H1 (cell line): ENCODE measurements at regions not wholly inside any gene's neighbourhood (a gene's known extent, or its start where the extent isn't known, plus 50 kb on each side); places are given as distances from the start of the nearest gene placed in this dataset.

ENCODE experiments used
- EGR1 ChIP-seq: IDR thresholded peaks from 2 replicates; pipeline ENCODE4 v1.6.1; 2011; ENCODE audit warnings: low read depth, low read length, borderline replicate concordance
- NRF1 ChIP-seq: IDR thresholded peaks from 2 replicates; pipeline ENCODE4 v1.6.1; 2011; ENCODE audit warnings: mild to moderate bottlenecking, low read depth, low read length, improper control_type of control experiment
- POU5F1 ChIP-seq: IDR thresholded peaks from 2 replicates; pipeline ENCODE4 v1.6.1; 2011; ENCODE audit warnings: low read depth, mild to moderate bottlenecking, low read length, moderate library complexity
- RBBP5 ChIP-seq: IDR thresholded peaks from 2 replicates; pipeline ENCODE4 v1.7.1; 2012; ENCODE audit warnings: low read depth, mild to moderate bottlenecking, inconsistent platforms, low read length, moderate library complexity, borderline replicate concordance
- SRF ChIP-seq: IDR thresholded peaks from 2 replicates; pipeline ENCODE4 v1.6.1; 2011; ENCODE audit warnings: mild to moderate bottlenecking, low read depth, low read length, moderate library complexity
- SUZ12 ChIP-seq: fragments of 200-600 bp; sonication (generic); IDR thresholded peaks from 2 replicates; pipeline ENCODE4 v1.6.1; 2012; ENCODE audit warnings: mild to moderate bottlenecking, inconsistent platforms, low read length, moderate library complexity, mixed read lengths
- YY1 ChIP-seq: IDR thresholded peaks from 2 replicates; pipeline ENCODE4 v1.6.1; 2011; ENCODE audit warnings: low read depth, mild to moderate bottlenecking, low read length
- TF ChIP-seq, protein P1 (sequence below): IDR thresholded peaks from 2 replicates; pipeline ENCODE4 v1.6.1; 2012; ENCODE audit warnings: low read length, inconsistent platforms
- TF ChIP-seq, protein P2 (sequence below): IDR thresholded peaks from 2 replicates; pipeline ENCODE4 v1.6.1; 2011; ENCODE audit warnings: low read depth, mild to moderate bottlenecking, low read length; ENCODE audit not compliant: insufficient read depth

DNA sequence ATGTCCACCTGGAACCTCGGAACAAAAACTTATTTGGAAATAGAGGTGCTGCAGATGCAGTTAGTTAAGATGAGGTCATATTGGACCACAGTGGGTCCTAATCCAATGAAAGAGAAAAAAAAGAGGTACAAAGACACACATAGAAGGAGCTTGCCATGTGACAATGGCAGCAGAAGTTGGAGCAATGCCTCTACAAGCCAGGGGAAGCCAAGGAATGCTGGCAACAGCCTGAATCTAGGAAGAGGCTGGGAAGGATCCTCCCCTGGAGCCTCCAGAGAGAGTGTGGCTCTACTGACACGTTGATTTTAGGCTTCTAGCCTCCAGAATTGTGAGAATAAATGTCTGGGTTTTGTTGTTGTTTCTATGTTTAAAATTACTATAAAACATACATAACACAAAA is 521.8 kb upstream of the CCDC196 start (continued):
- TF ChIP-seq YY1: no peak
- TF ChIP-seq EGR1: no peak
- TF ChIP-seq RBBP5: no peak
- no peak for TF ChIP-seq SUZ12
- no peak for TF ChIP-seq NRF1
- no peak for TF ChIP-seq POU5F1
- TF ChIP-seq, protein P1, sequence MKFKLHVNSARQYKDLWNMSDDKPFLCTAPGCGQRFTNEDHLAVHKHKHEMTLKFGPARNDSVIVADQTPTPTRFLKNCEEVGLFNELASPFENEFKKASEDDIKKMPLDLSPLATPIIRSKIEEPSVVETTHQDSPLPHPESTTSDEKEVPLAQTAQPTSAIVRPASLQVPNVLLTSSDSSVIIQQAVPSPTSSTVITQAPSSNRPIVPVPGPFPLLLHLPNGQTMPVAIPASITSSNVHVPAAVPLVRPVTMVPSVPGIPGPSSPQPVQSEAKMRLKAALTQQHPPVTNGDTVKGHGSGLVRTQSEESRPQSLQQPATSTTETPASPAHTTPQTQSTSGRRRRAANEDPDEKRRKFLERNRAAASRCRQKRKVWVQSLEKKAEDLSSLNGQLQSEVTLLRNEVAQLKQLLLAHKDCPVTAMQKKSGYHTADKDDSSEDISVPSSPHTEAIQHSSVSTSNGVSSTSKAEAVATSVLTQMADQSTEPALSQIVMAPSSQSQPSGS: no peak
- no peak for TF ChIP-seq SRF
- TF ChIP-seq, protein P2, sequence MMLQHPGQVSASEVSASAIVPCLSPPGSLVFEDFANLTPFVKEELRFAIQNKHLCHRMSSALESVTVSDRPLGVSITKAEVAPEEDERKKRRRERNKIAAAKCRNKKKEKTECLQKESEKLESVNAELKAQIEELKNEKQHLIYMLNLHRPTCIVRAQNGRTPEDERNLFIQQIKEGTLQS: no peak
